Loucy (cell line): ENCODE measurements at regions not wholly inside any gene's neighbourhood (a gene's known extent, or its start where the extent isn't known, plus 50 kb on each side); places are given as distances from the start of the nearest gene placed in this dataset.

ENCODE experiments used
- CTCF ChIP-seq: fragments of 200-600 bp; sonication (generic); conservative IDR thresholded peaks from 2 replicates; pipeline ENCODE4 v1.5.1; 2014; ENCODE audit warnings: mild to moderate bottlenecking, antibody characterized with exemption, low read length
- EZH2phosphoT487 ChIP-seq: fragments of 200-600 bp; IDR thresholded peaks from 2 replicates; pipeline ENCODE4 v1.6.1; 2018; ENCODE audit warnings: antibody characterized with exemption, mild to moderate bottlenecking, moderate library complexity, borderline replicate concordance

- TF ChIP-seq CTCF (no peak), EZH2phosphoT487 (no peak)
Observed at GRCh38 chr1:242856289-242856688, 331.8 kb upstream of the PLD5 start.
